ENCODE measurements at regions not wholly inside any gene's neighbourhood (a gene's known extent, or its start where the extent isn't known, plus 50 kb on each side); places are given as distances from the start of the nearest gene placed in this dataset.

- H3K9ac ChIP-seq (ENCODE audit: insufficient read depth, low read length, poor library complexity, severe bottlenecking): no peak overlapping the region
- 76% methylated on average over 3 of the region's 12 CpGs for WGBS (ENCODE audit: insufficient coverage)
- no peaks in the 10 kb centered on the region for H3K27me3 ChIP-seq (ENCODE audit: control insufficient read depth in 2 of 2, insufficient read depth in 2 of 2, low read length in 2 of 2)
- DNase-seq: no peak
- H3K27ac Mint-ChIP-seq: no peak overlapping the region
- H2AFZ ChIP-seq (ENCODE audit: insufficient read depth, low read depth, low read length, poor library complexity, severe bottlenecking): no peak overlapping the region
- H4K20me1 ChIP-seq (ENCODE audit: insufficient read depth, low read length): no peaks in the 10 kb centered on the region
- TF ChIP-seq CTCF (IDR thresholded peaks at IDR 0.05): no peak
- no peaks in the 10 kb centered on the region for H3K9me3 ChIP-seq (replicated peaks in 1 of 2; ENCODE audit: control insufficient read depth in 1 of 2, insufficient read depth in 1 of 2, low read length in 2 of 2)
- H3K36me3 ChIP-seq (replicated peaks in 1 of 2; ENCODE audit: control insufficient read depth in 1 of 2, insufficient read depth in 2 of 2, low read length in 2 of 2): no peaks in the 10 kb centered on the region
- H3K4me1 ChIP-seq (ENCODE audit: control insufficient read depth in 1 of 2, insufficient read depth in 2 of 2, low read length in 2 of 2): peaks cover 11% of the 10 kb centered on the region in 2 donors
- no peak overlapping the region for H3K4me3 ChIP-seq (replicated peaks in 1 of 3; ENCODE audit: low read depth in 2 of 3, low read length in 3 of 3)
- H3K9me3 Mint-ChIP-seq: peaks cover 0 to 11% (median 3%) of the 10 kb centered on the region in 7 donors
- no peaks in the 10 kb centered on the region for H3K36me3 Mint-ChIP-seq
- intact Hi-C loops (cut with micrococcal nuclease): no loop called here
- no peaks in the 10 kb centered on the region for H3K79me2 ChIP-seq (ENCODE audit: insufficient read depth, low read length)
- H3K4me3 Mint-ChIP-seq: no peak overlapping the region
- peaks cover 10% of the 10 kb centered on the region for H3K4me1 Mint-ChIP-seq
- H3K4me2 ChIP-seq (replicated peaks; ENCODE audit: extremely low read depth, low read length, poor library complexity, severe bottlenecking): no peak overlapping the region
- peaks cover 0 to 2% (median 0%) of the 10 kb centered on the region in 3 donors for H3K27me3 Mint-ChIP-seq (ENCODE audit: low read depth in 3 of 3)
- no peak overlapping the region for H3K27ac ChIP-seq (ENCODE audit: low read depth in 1 of 2, low read length in 2 of 2)
Measured at GRCh38 chr3:40780925-40781406, 256.2 kb downstream of the ZNF621 start.

GRCh38 chr3:40782111-40782721 is 257.5 kb downstream of the ZNF621 start:
- Histone ChIP-seq H4K20me1 (ENCODE audit: insufficient read depth, low read length) (no peaks in the 10 kb centered on the region), H2AFZ (ENCODE audit: insufficient read depth, low read depth, low read length, poor library complexity, severe bottlenecking) (no peak overlapping the region), H3K4me1 (ENCODE audit: control insufficient read depth in 1 of 2, insufficient read depth in 2 of 2, low read length in 2 of 2) (peaks cover 11% of the 10 kb centered on the region in 2 donors), H3K79me2 (ENCODE audit: insufficient read depth, low read length) (no peaks in the 10 kb centered on the region), H3K9me3 (replicated peaks in 1 of 2; ENCODE audit: control insufficient read depth in 1 of 2, insufficient read depth in 1 of 2, low read length in 2 of 2) (peaks cover 0 to 2% of the 10 kb centered on the region in 2 donors), H3K4me2 (replicated peaks; ENCODE audit: extremely low read depth, low read length, poor library complexity, severe bottlenecking) (no peak overlapping the region), H3K36me3 (replicated peaks in 1 of 2; ENCODE audit: control insufficient read depth in 1 of 2, insufficient read depth in 2 of 2, low read length in 2 of 2) (no peaks in the 10 kb centered on the region), H3K4me3 (replicated peaks in 1 of 3; ENCODE audit: low read depth in 2 of 3, low read length in 3 of 3) (no peak overlapping the region), H3K27ac (ENCODE audit: low read depth in 1 of 2, low read length in 2 of 2) (no peak overlapping the region), H3K27me3 (ENCODE audit: control insufficient read depth in 2 of 2, insufficient read depth in 2 of 2, low read length in 2 of 2) (no peaks in the 10 kb centered on the region), H3K9ac (ENCODE audit: insufficient read depth, low read length, poor library complexity, severe bottlenecking) (no peak overlapping the region)
- no peak for TF ChIP-seq CTCF (IDR thresholded peaks at IDR 0.05)
- 100% methylated on average over 1 of the region's 3 CpGs for WGBS (ENCODE audit: insufficient coverage)
- Mint-ChIP-seq H3K4me3 (no peak overlapping the region), H3K27me3 (ENCODE audit: low read depth in 3 of 3) (peaks cover 0 to 2% (median 0%) of the 10 kb centered on the region in 3 donors), H3K4me1 (peaks cover 10% of the 10 kb centered on the region), H3K36me3 (no peaks in the 10 kb centered on the region), H3K9me3 (peaks cover 3 to 11% (median 6%) of the 10 kb centered on the region in 7 donors), H3K27ac (peak overlapping the region in 1 of 7 donors; percentile 19)
- intact Hi-C loops (cut with micrococcal nuclease): no loop called here
- no peak for DNase-seq

All from CD14-positive monocyte (primary cell).